ACC112 (cell line): ENCODE measurements at regions not wholly inside any gene's neighbourhood (a gene's known extent, or its start where the extent isn't known, plus 50 kb on each side); places are given as distances from the start of the nearest gene placed in this dataset.

Experiments
- H2AFZ ChIP-seq: fragments of 200-600 bp; sonication (generic); one replicate; pipeline ENCODE4 v1.6.0; 2017; ENCODE audit warnings: antibody characterized with exemption, low read length; ENCODE audit not compliant: unreplicated experiment
- H3K27ac ChIP-seq: fragments of 200-600 bp; sonication (generic); 2 replicates; pipeline ENCODE4 v1.5.1; 2014; ENCODE audit warnings: low read depth, mild to moderate bottlenecking, antibody characterized with exemption, low read length, moderate library complexity
- H3K27me3 ChIP-seq: fragments of 200-600 bp; sonication (generic); 2 replicates; pipeline ENCODE4 v1.6.1; 2014; ENCODE audit warnings: mild to moderate bottlenecking, antibody characterized with exemption, low read length, moderate library complexity, mixed read lengths; ENCODE audit not compliant: insufficient read depth
- H3K36me3 ChIP-seq: fragments of 200-600 bp; sonication (generic); 2 replicates; pipeline ENCODE4 v1.6.1; 2016; ENCODE audit warnings: mild to moderate bottlenecking, antibody characterized with exemption, low read length, moderate library complexity, mixed read lengths; ENCODE audit not compliant: insufficient read depth
- H3K4me1 ChIP-seq: fragments of 200-600 bp; sonication (generic); one replicate; pipeline ENCODE4 v1.6.1; 2016; ENCODE audit warnings: low read length, mixed read lengths; ENCODE audit not compliant: insufficient read depth, unreplicated experiment, control insufficient read depth
- H3K4me3 ChIP-seq: fragments of 200-600 bp; sonication (generic); 2 replicates; pipeline ENCODE4 v1.5.1; 2014; ENCODE audit warnings: mild to moderate bottlenecking, low read depth, low read length
- H3K79me2 ChIP-seq: fragments of 200-600 bp; sonication (generic); one replicate; pipeline ENCODE4 v1.6.0; 2016; ENCODE audit warnings: low read length; ENCODE audit not compliant: control insufficient read depth, unreplicated experiment, insufficient read depth

GRCh38 chr13:33583398-33583797 lies 234.6 kb upstream of the RFC3 start:
- no peaks in the 10 kb centered on the region for H3K79me2 ChIP-seq
- no peak overlapping the region for H3K4me3 ChIP-seq
- H2AFZ ChIP-seq: peak overlapping the region; percentile 18
- H3K36me3 ChIP-seq: no peaks in the 10 kb centered on the region
- H3K27me3 ChIP-seq: no peaks in the 10 kb centered on the region
- no peaks in the 10 kb centered on the region for H3K4me1 ChIP-seq
- no peak overlapping the region for H3K27ac ChIP-seq

- Histone ChIP-seq H2AFZ (no peak overlapping the region), H3K27me3 (no peaks in the 10 kb centered on the region), H3K4me1 (no peaks in the 10 kb centered on the region), H3K79me2 (no peaks in the 10 kb centered on the region), H3K4me3 (no peak overlapping the region), H3K27ac (no peak overlapping the region), H3K36me3 (no peaks in the 10 kb centered on the region)
These were observed 227.0 kb upstream of the RFC3 start for GRCh38 chr13:33590936-33591335.

- Histone ChIP-seq H3K27ac (no peak overlapping the region), H3K36me3 (no peaks in the 10 kb centered on the region), H2AFZ (no peak overlapping the region), H3K79me2 (no peaks in the 10 kb centered on the region), H3K27me3 (no peaks in the 10 kb centered on the region), H3K4me3 (no peak overlapping the region), H3K4me1 (peaks cover 5% of the 10 kb centered on the region)
These were observed 211.3 kb upstream of the RFC3 start for GRCh38 chr13:33606692-33607091.

GRCh38 chr13:33610438-33611120 lies 207.4 kb upstream of the RFC3 start:
- Histone ChIP-seq H3K27ac (no peak overlapping the region), H3K4me1 (peaks cover 5% of the 10 kb centered on the region), H3K4me3 (no peak overlapping the region), H3K27me3 (no peaks in the 10 kb centered on the region), H3K36me3 (no peaks in the 10 kb centered on the region), H2AFZ (peak overlapping the region; percentile 28), H3K79me2 (no peaks in the 10 kb centered on the region)

DNA sequence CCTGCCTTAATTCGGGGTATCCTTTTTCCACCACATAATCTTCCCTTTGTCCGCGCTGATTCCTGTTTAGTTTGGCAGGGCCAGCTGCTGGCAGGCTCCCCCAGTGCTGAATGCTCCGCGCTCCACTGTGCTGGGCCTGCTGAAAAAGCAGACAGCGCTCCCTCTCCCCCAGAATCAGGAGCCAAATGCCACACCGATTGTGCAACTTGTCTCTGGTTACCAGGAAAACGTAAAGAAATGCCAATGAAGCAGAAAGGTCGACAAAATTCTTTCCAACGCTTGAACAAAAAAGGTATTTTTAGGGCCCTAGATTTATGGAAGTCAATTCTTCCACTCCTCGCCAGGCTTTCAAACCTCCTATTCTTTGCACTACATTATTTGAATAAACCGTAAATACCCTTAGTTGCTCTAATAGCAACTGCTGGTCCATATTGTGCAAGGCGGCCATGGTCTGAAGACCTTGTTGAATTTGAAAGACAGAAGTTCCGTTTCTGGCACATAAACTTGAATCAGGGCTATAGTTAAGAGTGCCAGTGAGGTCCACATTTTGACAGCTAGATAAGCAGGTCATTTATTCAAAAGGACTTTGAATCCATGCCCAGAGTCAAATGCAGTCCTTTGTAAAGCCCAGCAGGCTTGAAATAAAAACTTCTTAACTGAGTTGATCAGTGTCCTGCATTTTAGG lies 206.7 kb upstream of the RFC3 start:
- no peaks in the 10 kb centered on the region for H3K27me3 ChIP-seq
- H3K36me3 ChIP-seq: no peaks in the 10 kb centered on the region
- H2AFZ ChIP-seq: peak overlapping the region; percentile 28
- no peaks in the 10 kb centered on the region for H3K79me2 ChIP-seq
- no peak overlapping the region for H3K27ac ChIP-seq
- H3K4me3 ChIP-seq: no peak overlapping the region
- peaks cover 5% of the 10 kb centered on the region for H3K4me1 ChIP-seq

DNA sequence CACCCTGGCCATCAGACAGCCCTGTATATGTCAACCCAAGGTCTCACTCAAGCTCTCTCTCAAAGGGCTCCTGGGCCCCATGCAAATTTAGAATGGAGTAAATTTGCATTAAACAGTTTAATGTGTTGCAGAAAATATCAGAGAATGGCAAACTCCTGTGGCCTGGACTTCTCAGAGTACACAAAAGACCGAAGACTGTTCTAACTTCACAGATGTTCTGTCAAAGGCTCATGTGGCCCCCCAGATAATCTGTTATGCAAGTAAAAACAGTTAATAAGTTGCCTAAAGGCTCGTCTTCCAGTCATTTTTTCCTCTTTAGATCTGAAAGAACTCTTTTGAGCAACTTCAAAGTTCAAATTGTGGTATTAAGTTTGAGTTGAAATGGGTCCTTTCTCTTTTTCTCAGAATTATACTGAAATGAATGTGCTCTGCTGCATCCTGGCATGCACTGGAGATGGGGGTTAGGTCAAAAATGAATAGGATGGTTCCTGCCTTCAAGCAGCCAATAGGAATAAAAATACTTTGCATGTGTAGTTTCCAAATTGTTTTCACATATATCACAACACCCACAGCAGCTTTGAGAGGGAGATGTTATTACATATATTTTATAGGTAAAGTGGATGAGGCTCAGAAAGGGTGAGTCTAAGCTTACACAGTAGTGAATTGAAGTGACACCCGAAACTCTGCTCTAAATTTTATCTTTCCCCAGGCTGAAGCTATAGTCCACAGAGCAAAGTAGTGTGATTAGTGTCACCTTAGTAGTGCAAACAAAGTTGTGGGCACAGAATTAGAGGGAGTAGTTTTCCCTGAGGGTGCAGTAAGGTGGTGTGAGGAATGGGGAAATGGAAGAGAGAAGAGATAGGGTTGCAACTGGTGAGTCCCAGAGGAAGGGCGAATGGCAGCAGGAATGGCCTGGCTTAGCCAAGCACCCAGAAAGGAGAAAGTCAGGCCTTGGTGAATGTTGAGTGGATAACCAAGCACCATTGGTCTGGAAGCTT lies 205.0 kb upstream of the RFC3 start:
- no peak overlapping the region for H3K27ac ChIP-seq
- H3K79me2 ChIP-seq: no peaks in the 10 kb centered on the region
- no peak overlapping the region for H2AFZ ChIP-seq
- no peak overlapping the region for H3K4me3 ChIP-seq
- peaks cover 5% of the 10 kb centered on the region for H3K4me1 ChIP-seq
- H3K36me3 ChIP-seq: no peaks in the 10 kb centered on the region
- no peaks in the 10 kb centered on the region for H3K27me3 ChIP-seq

DNA sequence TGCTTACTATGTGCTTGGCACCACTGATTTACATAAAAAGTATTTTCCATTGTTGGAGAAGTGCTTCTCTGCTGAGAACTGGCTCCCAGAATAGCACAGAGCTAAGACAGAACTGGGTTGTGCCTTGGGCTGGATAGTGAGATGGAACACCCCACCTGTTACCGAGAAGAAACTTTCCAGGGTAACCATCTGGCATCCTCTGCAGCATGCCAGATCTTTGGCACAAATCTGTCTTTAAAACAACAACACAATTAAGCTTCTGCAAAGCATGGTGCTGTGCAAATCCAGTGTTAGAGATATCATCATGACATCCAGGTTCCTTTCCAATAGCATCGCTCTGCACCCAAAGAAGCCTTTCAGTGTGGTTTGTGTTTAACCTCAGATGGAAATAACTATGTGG lies 202.5 kb upstream of the RFC3 start:
- no peak overlapping the region for H3K27ac ChIP-seq
- H3K4me1 ChIP-seq: peaks cover 3% of the 10 kb centered on the region
- no peak overlapping the region for H3K4me3 ChIP-seq
- no peaks in the 10 kb centered on the region for H3K79me2 ChIP-seq
- H3K36me3 ChIP-seq: no peaks in the 10 kb centered on the region
- H3K27me3 ChIP-seq: no peaks in the 10 kb centered on the region
- H2AFZ ChIP-seq: no peak overlapping the region

- Histone ChIP-seq H3K4me3 (no peak overlapping the region), H3K27me3 (no peaks in the 10 kb centered on the region), H3K27ac (no peak overlapping the region), H2AFZ (no peak overlapping the region), H3K4me1 (no peaks in the 10 kb centered on the region), H3K36me3 (no peaks in the 10 kb centered on the region), H3K79me2 (no peaks in the 10 kb centered on the region)
These were observed 201.8 kb upstream of the RFC3 start for GRCh38 chr13:33616130-33616529.

DNA sequence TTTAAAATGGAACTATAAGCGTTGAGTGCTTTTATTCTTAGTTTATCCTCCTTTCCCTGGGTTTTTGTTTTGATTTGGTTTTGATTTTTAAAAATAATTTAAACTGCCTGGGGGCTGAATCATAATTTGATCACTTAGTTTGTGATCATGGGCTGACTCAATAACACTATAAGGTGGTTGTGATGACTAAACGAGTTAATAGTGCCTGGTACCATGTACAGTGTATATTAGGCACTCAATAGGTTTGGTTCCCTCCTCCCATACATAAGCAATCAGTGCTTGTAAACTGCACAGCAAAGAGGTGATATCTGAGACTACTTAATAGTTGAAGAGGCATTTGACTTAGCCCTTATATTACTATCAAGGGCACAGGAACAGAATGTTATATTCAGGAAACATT lies 200.9 kb upstream of the RFC3 start:
- Histone ChIP-seq H3K4me1 (no peaks in the 10 kb centered on the region), H3K4me3 (no peak overlapping the region), H3K27me3 (no peaks in the 10 kb centered on the region), H2AFZ (no peak overlapping the region), H3K36me3 (no peaks in the 10 kb centered on the region), H3K79me2 (no peaks in the 10 kb centered on the region), H3K27ac (no peak overlapping the region)

- Histone ChIP-seq H3K27me3 (no peaks in the 10 kb centered on the region), H2AFZ (no peak overlapping the region), H3K4me3 (no peak overlapping the region), H3K36me3 (no peaks in the 10 kb centered on the region), H3K79me2 (no peaks in the 10 kb centered on the region), H3K4me1 (no peaks in the 10 kb centered on the region), H3K27ac (no peak overlapping the region)
These were observed 193.7 kb upstream of the RFC3 start for GRCh38 chr13:33624253-33624652.
